DLD1 (cell line): ENCODE measurements at regions not wholly inside any gene's neighbourhood (a gene's known extent, or its start where the extent isn't known, plus 50 kb on each side); places are given as distances from the start of the nearest gene placed in this dataset.

Experiments
- in situ Hi-C: cut with HindIII; loops from 2 replicates; pipeline ENCODE4 v1.10.0; 2017; ENCODE audit warnings: low sequenced_read_pairs

- in situ Hi-C loops = no loop called here
These were observed 535.2 kb upstream of the CDH2 start for GRCh38 chr18:28712172-28712571.

- in situ Hi-C loops = no loop called here
These were observed 534.2 kb upstream of the CDH2 start for GRCh38 chr18:28711096-28711495.

- in situ Hi-C loops = no loop called here
These were observed 530.1 kb upstream of the CDH2 start for GRCh38 chr18:28707006-28707405.

GRCh38 chr18:28706397-28706796, 529.5 kb upstream of the CDH2 start:
- in situ Hi-C loops = no loop called here

GRCh38 chr18:28705482-28705881, 528.6 kb upstream of the CDH2 start:
- in situ Hi-C loops = no loop called here

GRCh38 chr18:28692337-28692736, 515.4 kb upstream of the CDH2 start:
- in situ Hi-C loops = no loop called here

GRCh38 chr18:28691496-28691840, 514.5 kb upstream of the CDH2 start:
- in situ Hi-C loops = no loop called here

- in situ Hi-C loops = no loop called here
These were observed 514.0 kb upstream of the CDH2 start for GRCh38 chr18:28690836-28691495.

GRCh38 chr18:28690100-28690499, 513.2 kb upstream of the CDH2 start:
- in situ Hi-C loops = no loop called here

GRCh38 chr18:28689588-28689987, 512.7 kb upstream of the CDH2 start:
- in situ Hi-C loops = no loop called here

- in situ Hi-C loops = no loop called here
These were observed 507.9 kb upstream of the CDH2 start for GRCh38 chr18:28684746-28685355.

- in situ Hi-C loops = no loop called here
These were observed 506.0 kb upstream of the CDH2 start for GRCh38 chr18:28682912-28683311.

- in situ Hi-C loops = no loop called here
These were observed 492.2 kb upstream of the CDH2 start for GRCh38 chr18:28669165-28669564.

GRCh38 chr18:28666216-28666615, 489.3 kb upstream of the CDH2 start:
- in situ Hi-C loops = no loop called here

GRCh38 chr18:28657961-28658360, 481.0 kb upstream of the CDH2 start:
- in situ Hi-C loops = no loop called here

- in situ Hi-C loops = no loop called here
These were observed 475.7 kb upstream of the CDH2 start for GRCh38 chr18:28652654-28653053.

- in situ Hi-C loops = no loop called here
These were observed 474.4 kb upstream of the CDH2 start for GRCh38 chr18:28651298-28651697.

GRCh38 chr18:28650860-28651259, 473.9 kb upstream of the CDH2 start:
- in situ Hi-C loops = no loop called here

GRCh38 chr18:28647961-28648360, 471.0 kb upstream of the CDH2 start:
- in situ Hi-C loops = no loop called here

GRCh38 chr18:28637897-28638296, 461.0 kb upstream of the CDH2 start:
- in situ Hi-C loops = no loop called here

GRCh38 chr18:28635530-28635929, 458.6 kb upstream of the CDH2 start:
- in situ Hi-C loops = no loop called here

GRCh38 chr18:28626756-28627155, 449.8 kb upstream of the CDH2 start:
- in situ Hi-C loops = no loop called here

GRCh38 chr18:28607991-28608390, 431.1 kb upstream of the CDH2 start:
- in situ Hi-C loops = no loop called here
